Parathyroid adenoma (tissue), 2 donors: ENCODE measurements at regions not wholly inside any gene's neighbourhood (a gene's known extent, or its start where the extent isn't known, plus 50 kb on each side); places are given as distances from the start of the nearest gene placed in this dataset.

ENCODE experiments used
- H2AFZ ChIP-seq: fragments of 300-600 bp; sonication (generic); one replicate; pipeline ENCODE4 v1.7.0; 2017; ENCODE audit warnings: antibody characterized with exemption, mild to moderate bottlenecking
- H3K27ac ChIP-seq: fragments of 300-600 bp; sonication (generic); one replicate; pipeline ENCODE4 v1.7.0; 2017
- H3K27me3 ChIP-seq: fragments of 300-600 bp; sonication (generic); one replicate; pipeline ENCODE4 v1.7.0; 2017; ENCODE audit warnings: low read length; ENCODE audit not compliant: control insufficient read depth, insufficient read depth
- H3K36me3 ChIP-seq: fragments of 300-600 bp; sonication (generic); one replicate; pipeline ENCODE4 v1.7.0; 2017; ENCODE audit warnings: low read length; ENCODE audit not compliant: control insufficient read depth, insufficient read depth
- H3K4me1 ChIP-seq: fragments of 300-600 bp; sonication (generic); one replicate; pipeline ENCODE4 v1.7.0; 2017; ENCODE audit warnings: control low read depth
- H3K4me2 ChIP-seq: fragments of 300-600 bp; sonication (generic); one replicate; pipeline ENCODE4 v1.7.0; 2017; ENCODE audit warnings: low read length
- H3K4me3 ChIP-seq: fragments of 300-600 bp; sonication (generic); one replicate; pipeline ENCODE4 v1.7.0; 2017; ENCODE audit warnings: low read depth, low read length
- H3K79me2 ChIP-seq: fragments of 300-600 bp; sonication (generic); one replicate; pipeline ENCODE4 v1.7.0; 2017; ENCODE audit warnings: control low read depth
- H3K9ac ChIP-seq: fragments of 300-600 bp; sonication (generic); one replicate; pipeline ENCODE4 v1.7.0; 2017; ENCODE audit warnings: mild to moderate bottlenecking
- H3K9me3 ChIP-seq: fragments of 300-600 bp; sonication (generic); one replicate; pipeline ENCODE4 v1.7.0; 2017; ENCODE audit warnings: low read length; ENCODE audit not compliant: control insufficient read depth
- TF ChIP-seq, protein P1 (sequence below): fragments of 300-600 bp; sonication (generic); IDR thresholded peaks from one replicate; pipeline ENCODE4 v1.7.0; 2017; ENCODE audit warnings: antibody characterized with exemption, mild to moderate bottlenecking
- donor health status: primary hyperparathyroidism.

DNA sequence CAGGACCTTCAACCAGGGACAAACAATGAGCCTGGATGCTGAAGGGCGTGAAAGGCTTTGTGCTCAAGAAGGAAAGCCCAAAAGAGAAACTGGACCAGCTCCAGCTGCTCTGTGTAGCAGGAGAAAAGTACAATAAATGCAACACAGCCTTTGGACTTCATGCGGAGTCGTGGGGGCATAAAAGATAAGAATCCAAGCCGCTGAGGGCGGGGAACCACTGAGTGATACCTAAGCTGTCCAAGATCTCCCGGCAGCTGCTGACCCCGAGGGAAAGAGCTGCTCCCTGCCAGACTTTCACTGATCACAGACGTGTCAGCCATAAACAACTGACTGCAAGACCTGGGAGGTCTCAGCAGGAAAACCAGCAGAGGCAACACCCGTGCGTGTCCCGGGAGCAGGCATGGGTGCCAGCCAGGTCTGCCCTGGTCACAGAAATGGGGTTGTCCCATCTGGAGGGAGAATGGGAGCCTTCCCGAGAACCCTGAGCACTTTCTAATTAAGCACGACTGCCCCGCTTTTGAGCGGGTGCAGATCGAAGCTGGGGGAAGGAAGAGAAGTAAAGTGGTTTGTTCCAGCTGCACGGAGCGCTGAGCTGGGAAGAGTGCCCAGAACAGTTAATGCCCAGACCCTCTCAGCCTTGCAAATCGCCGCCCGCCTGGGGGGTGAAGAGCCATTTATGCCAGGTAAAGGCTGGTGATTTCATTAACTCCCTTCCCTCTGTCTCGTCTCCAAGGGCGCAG is 68.3 kb upstream of the TARDBP start:
- no peak overlapping the region for H3K9ac ChIP-seq
- H3K4me3 ChIP-seq = peak overlapping the region; percentile 30
- H3K27ac ChIP-seq = no peak overlapping the region
- H3K79me2 ChIP-seq = no peaks in the 10 kb centered on the region
- peak overlapping the region; percentile 65 for H3K4me2 ChIP-seq
- H3K36me3 ChIP-seq = no peaks in the 10 kb centered on the region
- no peaks in the 10 kb centered on the region for H3K9me3 ChIP-seq
- no peaks in the 10 kb centered on the region for H3K4me1 ChIP-seq
- H3K27me3 ChIP-seq = no peaks in the 10 kb centered on the region
- H2AFZ ChIP-seq = peak overlapping the region; percentile 54
- TF ChIP-seq, protein P1, sequence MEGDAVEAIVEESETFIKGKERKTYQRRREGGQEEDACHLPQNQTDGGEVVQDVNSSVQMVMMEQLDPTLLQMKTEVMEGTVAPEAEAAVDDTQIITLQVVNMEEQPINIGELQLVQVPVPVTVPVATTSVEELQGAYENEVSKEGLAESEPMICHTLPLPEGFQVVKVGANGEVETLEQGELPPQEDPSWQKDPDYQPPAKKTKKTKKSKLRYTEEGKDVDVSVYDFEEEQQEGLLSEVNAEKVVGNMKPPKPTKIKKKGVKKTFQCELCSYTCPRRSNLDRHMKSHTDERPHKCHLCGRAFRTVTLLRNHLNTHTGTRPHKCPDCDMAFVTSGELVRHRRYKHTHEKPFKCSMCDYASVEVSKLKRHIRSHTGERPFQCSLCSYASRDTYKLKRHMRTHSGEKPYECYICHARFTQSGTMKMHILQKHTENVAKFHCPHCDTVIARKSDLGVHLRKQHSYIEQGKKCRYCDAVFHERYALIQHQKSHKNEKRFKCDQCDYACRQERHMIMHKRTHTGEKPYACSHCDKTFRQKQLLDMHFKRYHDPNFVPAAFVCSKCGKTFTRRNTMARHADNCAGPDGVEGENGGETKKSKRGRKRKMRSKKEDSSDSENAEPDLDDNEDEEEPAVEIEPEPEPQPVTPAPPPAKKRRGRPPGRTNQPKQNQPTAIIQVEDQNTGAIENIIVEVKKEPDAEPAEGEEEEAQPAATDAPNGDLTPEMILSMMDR = no peak

DNA sequence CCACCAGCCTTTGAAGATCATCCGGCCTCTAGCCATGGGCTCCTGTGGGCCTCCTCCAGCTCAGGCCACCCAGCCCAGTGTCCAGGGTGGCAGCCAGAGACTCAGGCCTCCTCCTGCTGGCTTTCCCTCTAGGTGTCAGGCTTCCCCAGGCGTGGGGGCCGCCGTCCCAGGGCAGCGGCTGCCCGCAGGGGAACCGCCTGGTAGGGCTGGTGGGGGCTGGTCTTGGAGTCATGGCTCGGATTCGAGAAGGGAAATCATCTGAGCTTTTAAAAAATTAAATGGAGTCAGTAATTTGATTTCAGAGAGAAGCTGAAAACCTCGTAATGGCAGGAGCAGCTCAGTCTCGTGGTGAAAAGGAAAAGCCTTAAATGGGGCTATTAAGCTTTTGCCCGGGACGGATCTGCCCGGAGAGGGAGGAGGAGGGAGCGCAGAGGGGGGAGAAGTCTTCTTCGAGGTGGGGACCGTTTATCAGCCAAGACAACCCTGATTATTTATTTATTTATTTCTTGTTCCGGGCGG is 66.4 kb upstream of the TARDBP start:
- TF ChIP-seq, protein P1 = no peak
- Histone ChIP-seq H3K36me3 (no peaks in the 10 kb centered on the region), H3K4me2 (no peak overlapping the region), H2AFZ (no peak overlapping the region), H3K27me3 (no peaks in the 10 kb centered on the region), H3K9me3 (no peaks in the 10 kb centered on the region), H3K4me3 (no peak overlapping the region), H3K79me2 (no peaks in the 10 kb centered on the region), H3K9ac (no peak overlapping the region), H3K4me1 (no peaks in the 10 kb centered on the region), H3K27ac (no peak overlapping the region)

DNA sequence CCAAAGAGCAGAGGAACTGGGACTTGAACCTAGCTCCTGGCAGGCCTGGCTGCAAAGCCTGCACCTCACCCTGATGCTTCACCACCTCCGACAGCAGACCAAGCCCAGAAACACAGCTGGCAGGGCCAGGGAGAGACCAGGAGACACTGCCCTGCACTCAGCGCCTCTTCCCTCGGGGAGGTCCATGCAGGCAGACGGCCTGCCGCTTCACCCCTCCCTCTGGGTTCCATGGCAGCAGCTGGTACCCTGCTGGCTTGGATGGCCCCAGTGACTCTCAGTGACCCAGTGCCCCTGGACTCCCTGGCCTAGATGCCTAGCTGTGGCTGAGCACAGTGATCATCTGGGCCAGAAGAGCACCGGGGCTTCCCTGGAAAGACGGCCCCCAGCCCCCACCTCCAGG is 65.3 kb upstream of the TARDBP start:
- Histone ChIP-seq H3K27me3 (no peaks in the 10 kb centered on the region), H3K36me3 (no peaks in the 10 kb centered on the region), H3K4me1 (peaks cover 4% of the 10 kb centered on the region), H3K79me2 (no peaks in the 10 kb centered on the region), H3K27ac (no peak overlapping the region), H3K9me3 (no peaks in the 10 kb centered on the region), H2AFZ (no peak overlapping the region), H3K9ac (no peak overlapping the region), H3K4me2 (no peak overlapping the region), H3K4me3 (no peak overlapping the region)
- TF ChIP-seq, protein P1 = no peak

DNA sequence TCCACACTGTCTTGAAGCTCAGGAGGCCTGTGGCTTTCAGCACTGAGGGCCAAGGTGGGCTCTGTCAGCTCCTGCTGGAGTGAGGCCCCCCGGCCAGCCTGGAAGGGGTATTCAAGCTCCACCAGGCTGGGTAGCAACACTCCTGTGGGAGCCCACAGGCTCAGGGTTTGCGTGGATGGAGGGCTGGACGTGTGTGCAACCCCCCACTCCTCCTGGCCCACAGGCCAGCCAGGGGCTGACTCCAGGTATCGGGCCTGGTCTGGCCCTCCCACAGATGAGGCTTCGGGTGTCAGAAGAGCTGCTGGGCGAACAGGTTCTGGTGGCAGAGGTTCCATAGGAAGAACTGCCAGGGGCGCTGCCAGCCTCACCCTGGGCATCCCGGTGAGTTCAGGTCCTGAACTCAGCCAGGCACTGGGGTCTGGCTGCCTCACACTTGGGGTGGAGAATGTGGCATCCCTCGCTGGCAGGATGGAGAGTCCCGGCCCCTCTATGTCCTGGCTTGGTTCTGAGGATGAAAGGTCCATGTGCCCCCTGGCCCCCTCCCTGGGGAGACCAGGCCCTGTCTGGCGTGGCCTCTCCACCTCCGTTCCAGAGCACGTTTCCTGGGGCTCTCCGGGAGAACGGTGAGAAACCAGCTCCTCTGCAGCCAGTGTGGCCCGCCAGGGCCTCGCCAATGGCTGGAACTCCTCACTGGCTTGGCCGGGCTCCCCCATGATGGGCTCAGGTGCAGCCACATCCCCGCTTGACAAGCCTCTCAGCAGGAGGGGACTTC is 64.6 kb upstream of the TARDBP start:
- Histone ChIP-seq H3K27me3 (no peaks in the 10 kb centered on the region), H2AFZ (no peak overlapping the region), H3K27ac (no peak overlapping the region), H3K9ac (no peak overlapping the region), H3K4me3 (no peak overlapping the region), H3K4me2 (no peak overlapping the region), H3K9me3 (no peaks in the 10 kb centered on the region), H3K4me1 (peaks cover 4% of the 10 kb centered on the region), H3K36me3 (no peaks in the 10 kb centered on the region), H3K79me2 (no peaks in the 10 kb centered on the region)
- TF ChIP-seq, protein P1 = no peak
